ENCODE measurements at regions not wholly inside any gene's neighbourhood (a gene's known extent, or its start where the extent isn't known, plus 50 kb on each side); places are given as distances from the start of the nearest gene placed in this dataset.

DNA sequence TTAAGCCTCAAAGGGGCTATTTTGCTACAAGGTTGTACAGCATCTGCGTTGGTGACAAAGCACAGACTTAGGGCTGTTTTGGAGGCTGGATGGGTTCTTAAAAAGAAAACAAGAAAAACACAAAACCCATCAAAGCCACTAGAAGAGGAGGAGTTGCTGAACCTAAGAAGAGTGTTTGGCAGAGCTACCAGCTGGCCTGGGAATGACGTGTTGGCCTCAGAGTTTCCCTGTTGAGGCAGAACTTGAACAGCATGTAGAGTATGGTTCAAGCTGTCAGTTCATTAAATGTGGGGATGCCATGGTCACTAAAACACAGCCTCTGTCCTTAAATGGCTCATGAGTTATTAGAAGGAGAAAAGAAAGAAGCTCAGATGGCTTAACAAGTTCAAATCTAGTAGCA lies 162.5 kb downstream of the TTC32 start:
- peak; percentile 24 for DNase-seq (ENCODE audit: low read depth)
- H3K4me3 ChIP-seq (ENCODE audit: low read length) = no peak overlapping the region
- no peak for TF ChIP-seq CTCF (conservative IDR thresholded peaks at IDR 0.05; ENCODE audit: low read length)

DNA sequence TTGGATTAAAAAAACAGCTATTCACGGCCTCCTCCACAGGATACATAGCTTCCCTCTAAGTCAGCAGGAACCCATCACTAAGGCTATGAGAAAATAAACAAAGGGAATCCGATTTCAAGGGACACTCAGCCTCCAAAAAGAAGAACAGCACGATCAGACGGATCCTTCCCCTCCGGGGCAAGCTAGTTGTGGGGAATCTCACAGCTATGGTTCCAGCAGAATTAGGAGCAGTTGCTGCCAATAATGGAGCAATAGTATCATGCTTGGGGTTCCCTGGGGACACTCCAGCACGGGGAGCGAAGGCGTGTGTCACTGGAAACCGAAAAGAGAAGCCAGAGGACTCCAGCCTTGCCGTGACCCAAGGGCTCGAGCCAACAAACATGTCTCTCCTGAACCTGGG lies 163.1 kb downstream of the TTC32 start:
- no peak for TF ChIP-seq CTCF (conservative IDR thresholded peaks at IDR 0.05; ENCODE audit: low read length)
- peak; percentile 80 for DNase-seq (ENCODE audit: low read depth)
- no peak overlapping the region for H3K4me3 ChIP-seq (ENCODE audit: low read length)

DNA sequence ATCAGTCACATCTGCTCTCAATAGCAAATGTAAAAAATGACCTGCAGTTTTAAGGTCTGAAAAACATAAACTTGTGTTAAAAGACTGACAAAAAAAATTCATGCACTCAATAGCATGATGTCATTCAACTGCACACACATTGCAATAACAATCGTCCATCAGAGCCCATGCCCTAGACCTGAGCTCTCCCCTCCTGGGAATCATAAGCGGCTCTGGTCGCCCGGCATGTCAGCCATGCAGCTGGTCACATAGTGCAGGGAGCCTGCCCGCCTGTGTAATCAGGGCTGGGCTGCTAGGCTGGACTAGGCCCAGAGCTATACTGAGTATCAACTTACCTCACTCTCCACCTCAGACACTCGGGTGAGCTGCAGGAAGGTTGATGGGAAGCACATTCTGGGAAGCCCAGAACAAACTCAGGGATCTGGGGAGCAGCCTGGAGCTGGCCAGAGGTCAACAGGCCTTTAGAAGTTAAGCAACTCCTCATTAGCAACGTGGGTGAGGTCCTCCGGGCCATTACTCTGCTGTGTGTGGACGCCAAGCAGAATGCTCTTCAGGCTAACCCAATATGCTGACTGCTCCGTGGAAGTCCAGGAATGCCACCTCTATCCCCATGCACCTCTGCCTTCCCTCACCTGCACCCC lies 165.5 kb downstream of the TTC32 start:
- no peak overlapping the region for H3K4me3 ChIP-seq (ENCODE audit: low read length)
- DNase-seq (ENCODE audit: low read depth) = no peak
- no peak for TF ChIP-seq CTCF (conservative IDR thresholded peaks at IDR 0.05; ENCODE audit: low read length)

- TF ChIP-seq CTCF (conservative IDR thresholded peaks at IDR 0.05; ENCODE audit: low read length) = no peak
- no peak overlapping the region for H3K4me3 ChIP-seq (ENCODE audit: low read length)
- DNase-seq (ENCODE audit: low read depth) = peak; percentile 77
These were observed 167.8 kb downstream of the TTC32 start for GRCh38 chr2:19733951-19734425.

- no peak for TF ChIP-seq CTCF (conservative IDR thresholded peaks at IDR 0.05; ENCODE audit: low read length)
- H3K4me3 ChIP-seq (ENCODE audit: low read length) = no peak overlapping the region
- DNase-seq (ENCODE audit: low read depth) = no peak
These were observed 168.4 kb downstream of the TTC32 start for GRCh38 chr2:19733390-19733789.

DNA sequence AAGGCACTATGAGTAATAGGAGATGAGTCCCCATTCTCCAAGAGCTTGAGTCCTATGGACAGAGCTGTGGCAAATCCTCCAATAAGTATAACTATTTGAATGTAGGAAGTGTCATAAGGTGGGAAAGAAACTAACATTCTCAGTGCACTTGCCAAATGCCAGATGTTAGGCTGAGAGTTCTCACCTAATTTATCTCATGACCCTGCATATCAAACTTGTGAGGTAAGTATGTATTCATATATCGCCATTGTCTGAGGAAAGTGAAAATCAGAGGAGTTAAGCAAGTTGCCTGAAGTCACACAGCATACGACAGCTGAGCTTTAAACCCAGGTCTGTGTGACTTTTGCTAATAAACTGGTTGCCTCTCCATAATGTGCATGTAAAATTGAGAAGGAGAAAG lies 169.5 kb downstream of the TTC32 start:
- TF ChIP-seq CTCF (conservative IDR thresholded peaks at IDR 0.05; ENCODE audit: low read length) = no peak
- no peak for DNase-seq (ENCODE audit: low read depth)
- H3K4me3 ChIP-seq (ENCODE audit: low read length) = no peak overlapping the region

DNA sequence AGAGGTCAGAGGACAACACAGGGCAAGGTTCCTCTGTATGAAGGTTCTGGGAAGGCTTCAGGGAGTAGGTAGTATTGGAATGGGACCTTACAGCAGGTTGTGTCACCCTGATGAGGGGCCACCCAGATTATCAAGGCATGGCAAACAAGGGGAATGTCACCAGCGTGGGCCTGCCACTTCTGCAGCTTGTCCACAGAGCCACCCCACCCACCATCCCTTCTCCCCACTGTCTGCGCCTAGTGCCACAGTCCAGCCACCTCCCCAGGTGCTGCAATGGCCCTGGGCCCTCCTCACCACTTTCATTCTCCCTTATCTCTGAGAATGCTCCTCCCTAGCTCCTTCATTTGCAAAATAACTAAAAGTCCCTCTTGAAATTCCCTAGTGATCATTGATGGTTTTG lies 170.3 kb downstream of the TTC32 start:
- DNase-seq (ENCODE audit: low read depth) = no peak
- TF ChIP-seq CTCF (conservative IDR thresholded peaks at IDR 0.05; ENCODE audit: low read length) = no peak
- H3K4me3 ChIP-seq (ENCODE audit: low read length) = no peak overlapping the region
